Tibial nerve (tissue), 4 donors: ENCODE measurements at regions not wholly inside any gene's neighbourhood (a gene's known extent, or its start where the extent isn't known, plus 50 kb on each side); places are given as distances from the start of the nearest gene placed in this dataset.

Experiments used
- DNase-seq, 2 donors: peaks; one replicate each; pipeline ENCODE4 v3.0.0-alpha.2; 2019; ENCODE audit warnings: low spot score in 2 of 2
- H3K27ac ChIP-seq, 4 donors: fragments of 200-600 bp; sonication (generic) in 3 of 4; one replicate each; pipeline ENCODE4 v1.5.1; 2017 to 2019; ENCODE audit warnings: mild to moderate bottlenecking in 1 of 4
- H3K27me3 ChIP-seq, 2 donors: fragments of 200-600 bp; sonication (generic) in 1 of 2; one replicate each; pipeline versions ENCODE4 v1.5.1 to v1.6.0; 2017 to 2019
- H3K36me3 ChIP-seq, 3 donors: fragments of 200-600 bp; sonication (generic); one replicate each; pipeline ENCODE4 v1.5.1; 2018 to 2019
- H3K4me1 ChIP-seq, 4 donors: fragments of 200-600 bp; sonication (generic) in 3 of 4; one replicate each; pipeline ENCODE4 v1.5.1; 2017 to 2019
- H3K4me3 ChIP-seq, 4 donors: fragments of 200-600 bp; sonication (generic) in 3 of 4; one replicate each; pipeline ENCODE4 v1.5.1; 2017 to 2019; ENCODE audit warnings: mild to moderate bottlenecking in 1 of 4, moderate library complexity in 1 of 4
- H3K9me3 ChIP-seq, 4 donors: fragments of 200-600 bp; sonication (generic) in 3 of 4; one replicate each; pipeline ENCODE4 v1.5.1; 2017 to 2019
- EP300 ChIP-seq, 2 donors: sonication (generic); formaldehyde crosslinking; IDR thresholded peaks; one replicate each; pipeline ENCODE4 v1.6.1; 2017; ENCODE audit warnings: antibody characterized with exemption in 2 of 2, mild to moderate bottlenecking in 1 of 2
- POLR2A ChIP-seq, 2 donors: fragments of 450-650 bp; IDR thresholded peaks; one replicate each; pipeline ENCODE4 v1.6.1; 2017; ENCODE audit warnings: antibody characterized with exemption in 2 of 2, mild to moderate bottlenecking in 2 of 2, moderate library complexity in 2 of 2
- WGBS, 2 donors: methylation state at CpG; one replicate each; pipeline ENCODE4 v1.1.5; 2018; 5-methylcytosine and 5-hydroxymethylcytosine counted together
- TF ChIP-seq, protein P1 (sequence below), 5 experiments: fragments of 200-600 bp in 3 of 5; fragments of 450-650 bp in 2 of 5; sonication (generic) in 3 of 5; IDR thresholded peaks; one replicate each; pipeline ENCODE4 v1.5.1; 2016 to 2019; ENCODE audit warnings: antibody characterized with exemption in 5 of 5, mild to moderate bottlenecking in 3 of 5, moderate library complexity in 2 of 5

GRCh38 chr6:138655828-138656227 lies 117.7 kb upstream of the CCDC28A start:
- no peak for DNase-seq
- H3K4me3 ChIP-seq, result no peak overlapping the region
- WGBS, 2 donors, result 78 to 84% methylated on average over 6 of the region's 6 CpGs
- H3K27ac ChIP-seq, result no peak overlapping the region
- TF ChIP-seq POLR2A (IDR thresholded peaks at IDR 0.05) (no peak), EP300 (IDR thresholded peaks at IDR 0.05) (no peak)
- TF ChIP-seq, protein P1, sequence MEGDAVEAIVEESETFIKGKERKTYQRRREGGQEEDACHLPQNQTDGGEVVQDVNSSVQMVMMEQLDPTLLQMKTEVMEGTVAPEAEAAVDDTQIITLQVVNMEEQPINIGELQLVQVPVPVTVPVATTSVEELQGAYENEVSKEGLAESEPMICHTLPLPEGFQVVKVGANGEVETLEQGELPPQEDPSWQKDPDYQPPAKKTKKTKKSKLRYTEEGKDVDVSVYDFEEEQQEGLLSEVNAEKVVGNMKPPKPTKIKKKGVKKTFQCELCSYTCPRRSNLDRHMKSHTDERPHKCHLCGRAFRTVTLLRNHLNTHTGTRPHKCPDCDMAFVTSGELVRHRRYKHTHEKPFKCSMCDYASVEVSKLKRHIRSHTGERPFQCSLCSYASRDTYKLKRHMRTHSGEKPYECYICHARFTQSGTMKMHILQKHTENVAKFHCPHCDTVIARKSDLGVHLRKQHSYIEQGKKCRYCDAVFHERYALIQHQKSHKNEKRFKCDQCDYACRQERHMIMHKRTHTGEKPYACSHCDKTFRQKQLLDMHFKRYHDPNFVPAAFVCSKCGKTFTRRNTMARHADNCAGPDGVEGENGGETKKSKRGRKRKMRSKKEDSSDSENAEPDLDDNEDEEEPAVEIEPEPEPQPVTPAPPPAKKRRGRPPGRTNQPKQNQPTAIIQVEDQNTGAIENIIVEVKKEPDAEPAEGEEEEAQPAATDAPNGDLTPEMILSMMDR (IDR thresholded peaks at IDR 0.05), result no peak
- peaks cover 0 to 26% (median 3%) of the 10 kb centered on the region in 4 donors for H3K4me1 ChIP-seq
- H3K9me3 ChIP-seq, result no peaks in the 10 kb centered on the region
- no peaks in the 10 kb centered on the region for H3K36me3 ChIP-seq
- H3K27me3 ChIP-seq, result no peaks in the 10 kb centered on the region

- H3K4me3 ChIP-seq, result no peak overlapping the region
- H3K27ac ChIP-seq, result no peak overlapping the region
- peaks cover 0 to 26% (median 3%) of the 10 kb centered on the region in 4 donors for H3K4me1 ChIP-seq
- TF ChIP-seq, protein P1 (IDR thresholded peaks at IDR 0.05), result no peak
- TF ChIP-seq POLR2A (IDR thresholded peaks at IDR 0.05) (no peak), EP300 (IDR thresholded peaks at IDR 0.05) (no peak)
- no peaks in the 10 kb centered on the region for H3K36me3 ChIP-seq
- H3K9me3 ChIP-seq, result no peaks in the 10 kb centered on the region
- 71 to 76% methylated on average over 7 of the region's 7 CpGs for WGBS, 2 donors
- H3K27me3 ChIP-seq, result no peaks in the 10 kb centered on the region
- DNase-seq, result no peak
Measured at GRCh38 chr6:138656364-138657064, 117.1 kb upstream of the CCDC28A start.

DNA sequence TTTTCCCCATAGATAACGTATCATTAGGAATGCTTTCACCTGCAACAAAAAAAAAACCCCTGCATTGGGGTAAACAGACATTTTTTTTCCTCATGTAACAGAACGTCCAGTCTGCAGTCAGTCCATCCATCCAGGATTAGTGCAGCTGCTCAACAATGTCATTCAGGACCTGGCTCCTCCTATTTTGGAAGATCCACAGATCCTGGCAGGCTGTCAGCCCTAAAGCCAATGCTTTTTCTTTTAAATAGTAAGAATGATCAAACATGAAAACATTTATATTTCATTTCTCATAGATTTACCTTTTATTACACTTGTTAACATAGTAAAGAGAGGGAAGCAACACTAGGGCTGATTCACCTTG lies 116.5 kb upstream of the CCDC28A start:
- DNase-seq, result no peak
- WGBS, 2 donors, result 50 to 57% methylated on average over 2 of the region's 2 CpGs
- H3K27me3 ChIP-seq, result no peaks in the 10 kb centered on the region
- TF ChIP-seq POLR2A (IDR thresholded peaks at IDR 0.05) (no peak), EP300 (IDR thresholded peaks at IDR 0.05) (no peak)
- TF ChIP-seq, protein P1 (IDR thresholded peaks at IDR 0.05), result no peak
- H3K4me3 ChIP-seq, result no peak overlapping the region
- no peak overlapping the region for H3K27ac ChIP-seq
- H3K4me1 ChIP-seq, result peaks cover 0 to 26% (median 3%) of the 10 kb centered on the region in 4 donors
- no peaks in the 10 kb centered on the region for H3K36me3 ChIP-seq
- no peaks in the 10 kb centered on the region for H3K9me3 ChIP-seq

DNA sequence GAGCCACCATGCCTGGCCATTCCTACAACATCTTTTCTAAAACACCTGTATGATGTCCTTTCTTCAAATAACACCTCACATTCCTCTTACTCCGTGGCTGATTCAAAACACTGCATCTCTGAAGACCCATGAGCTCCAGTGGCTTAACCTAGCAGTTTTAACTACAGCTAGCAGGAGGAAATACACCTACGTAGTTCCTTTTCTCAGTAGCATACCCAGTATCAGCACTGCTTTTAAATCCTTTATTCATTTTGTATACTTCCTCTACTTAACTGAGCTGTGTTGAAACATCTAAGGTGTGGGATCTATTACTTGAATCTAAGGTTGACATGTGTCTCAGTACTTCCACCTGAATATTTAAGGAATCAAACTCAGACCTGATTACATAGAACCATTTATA lies 113.6 kb upstream of the CCDC28A start:
- Histone ChIP-seq H3K27me3 (no peaks in the 10 kb centered on the region), H3K4me1 (peaks cover 0 to 3% (median 0%) of the 10 kb centered on the region in 4 donors), H3K9me3 (no peaks in the 10 kb centered on the region), H3K4me3 (no peak overlapping the region), H3K27ac (no peak overlapping the region), H3K36me3 (no peaks in the 10 kb centered on the region)
- no peak for DNase-seq
- WGBS, 2 donors, result 79 to 93% methylated on average over 2 of the region's 2 CpGs
- TF ChIP-seq POLR2A (IDR thresholded peaks at IDR 0.05) (no peak), EP300 (IDR thresholded peaks at IDR 0.05) (no peak)
- TF ChIP-seq, protein P1 (IDR thresholded peaks at IDR 0.05), result no peak

- Histone ChIP-seq H3K9me3 (no peaks in the 10 kb centered on the region), H3K4me3 (no peak overlapping the region), H3K4me1 (no peaks in the 10 kb centered on the region), H3K36me3 (no peaks in the 10 kb centered on the region), H3K27me3 (no peaks in the 10 kb centered on the region), H3K27ac (no peak overlapping the region)
- no peak for TF ChIP-seq POLR2A (IDR thresholded peaks at IDR 0.05)
- TF ChIP-seq, protein P1 (IDR thresholded peaks at IDR 0.05), result no peak
- TF ChIP-seq EP300 (IDR thresholded peaks at IDR 0.05), result no peak
- WGBS, 2 donors, result 63% methylated on average over 2 of the region's 2 CpGs
- DNase-seq, result no peak
Measured at GRCh38 chr6:138662471-138662870, 111.1 kb upstream of the CCDC28A start.
